ENCODE measurements at regions not wholly inside any gene's neighbourhood (a gene's known extent, or its start where the extent isn't known, plus 50 kb on each side); places are given as distances from the start of the nearest gene placed in this dataset.

GRCh38 chr20:10963717-10964266 is 290.0 kb upstream of the JAG1 start:
- in situ Hi-C loops (cut with HindIII; ENCODE audit: low sequenced_read_pairs), result no loop called here
- no peak for DNase-seq (ENCODE audit: low spot score)

GRCh38 chr20:10965936-10966470 is 292.2 kb upstream of the JAG1 start:
- in situ Hi-C loops (cut with HindIII; ENCODE audit: low sequenced_read_pairs), result no loop called here
- DNase-seq (ENCODE audit: low spot score), result no peak

GRCh38 chr20:10970109-10970508 is 296.3 kb upstream of the JAG1 start:
- no peak for DNase-seq (ENCODE audit: low spot score)
- in situ Hi-C loops (cut with HindIII; ENCODE audit: low sequenced_read_pairs), result no loop called here

- in situ Hi-C loops (cut with HindIII; ENCODE audit: low sequenced_read_pairs), result no loop called here
- DNase-seq (ENCODE audit: low spot score), result no peak
Observed at GRCh38 chr20:10971096-10971495, 297.3 kb upstream of the JAG1 start.

- DNase-seq (ENCODE audit: low spot score), result no peak
- in situ Hi-C loops (cut with HindIII; ENCODE audit: low sequenced_read_pairs), result no loop called here
Observed at GRCh38 chr20:10972219-10972860, 298.5 kb upstream of the JAG1 start.

- no peak for DNase-seq (ENCODE audit: low spot score)
- in situ Hi-C loops (cut with HindIII; ENCODE audit: low sequenced_read_pairs), result no loop called here
Observed at GRCh38 chr20:10976051-10976450, 302.3 kb upstream of the JAG1 start.

- peak; percentile 22 for DNase-seq (ENCODE audit: low spot score)
- in situ Hi-C loops (cut with HindIII; ENCODE audit: low sequenced_read_pairs), result no loop called here
Observed at GRCh38 chr20:10978019-10978702, 304.4 kb upstream of the JAG1 start.

- peak; percentile 15 for DNase-seq (ENCODE audit: low spot score)
- in situ Hi-C loops (cut with HindIII; ENCODE audit: low sequenced_read_pairs), result no loop called here
Observed at GRCh38 chr20:10978713-10979112, 304.9 kb upstream of the JAG1 start.

GRCh38 chr20:10982692-10983091 is 308.9 kb upstream of the JAG1 start:
- DNase-seq (ENCODE audit: low spot score), result no peak

GRCh38 chr20:10984294-10984693 is 310.5 kb upstream of the JAG1 start:
- DNase-seq (ENCODE audit: low spot score), result no peak
- in situ Hi-C loops (cut with HindIII; ENCODE audit: low sequenced_read_pairs), result no loop called here

More at GRCh38 chr20:10982692-10983091, 308.9 kb upstream of the JAG1 start:
- in situ Hi-C loops (cut with HindIII; ENCODE audit: low sequenced_read_pairs), result no loop called here

- DNase-seq (ENCODE audit: low spot score), result no peak
Observed at GRCh38 chr20:10984913-10985312, 311.1 kb upstream of the JAG1 start.

GRCh38 chr20:10985536-10985935 is 311.7 kb upstream of the JAG1 start:
- no peak for DNase-seq (ENCODE audit: low spot score)
- in situ Hi-C loops (cut with HindIII; ENCODE audit: low sequenced_read_pairs), result no loop called here

More at GRCh38 chr20:10984913-10985312, 311.1 kb upstream of the JAG1 start:
- in situ Hi-C loops (cut with HindIII; ENCODE audit: low sequenced_read_pairs), result no loop called here

GRCh38 chr20:10986586-10986985 is 312.8 kb upstream of the JAG1 start:
- in situ Hi-C loops (cut with HindIII; ENCODE audit: low sequenced_read_pairs), result no loop called here
- DNase-seq (ENCODE audit: low spot score), result no peak

- in situ Hi-C loops (cut with HindIII; ENCODE audit: low sequenced_read_pairs), result no loop called here
- no peak for DNase-seq (ENCODE audit: low spot score)
Observed at GRCh38 chr20:10987651-10988383, 314.0 kb upstream of the JAG1 start.

GRCh38 chr20:10990625-10991382 is 317.0 kb upstream of the JAG1 start:
- in situ Hi-C loops (cut with HindIII; ENCODE audit: low sequenced_read_pairs), result no loop called here

GRCh38 chr20:10992731-10993130 is 318.9 kb upstream of the JAG1 start:
- in situ Hi-C loops (cut with HindIII; ENCODE audit: low sequenced_read_pairs), result no loop called here
- DNase-seq (ENCODE audit: low spot score), result no peak

More at GRCh38 chr20:10990625-10991382, 317.0 kb upstream of the JAG1 start:
- DNase-seq (ENCODE audit: low spot score), result no peak

- DNase-seq (ENCODE audit: low spot score), result no peak
- in situ Hi-C loops (cut with HindIII; ENCODE audit: low sequenced_read_pairs), result no loop called here
Observed at GRCh38 chr20:10994991-10995700, 321.3 kb upstream of the JAG1 start.

- in situ Hi-C loops (cut with HindIII; ENCODE audit: low sequenced_read_pairs), result no loop called here
- DNase-seq (ENCODE audit: low spot score), result no peak
Observed at GRCh38 chr20:10998476-10998875, 324.7 kb upstream of the JAG1 start.
